IPS-15b (cell line): ENCODE measurements at regions not wholly inside any gene's neighbourhood (a gene's known extent, or its start where the extent isn't known, plus 50 kb on each side); places are given as distances from the start of the nearest gene placed in this dataset.

Source experiments
- H3K27me3 ChIP-seq: one replicate; pipeline ENCODE4 v1.6.1; 2013; ENCODE audit warnings: low read length; ENCODE audit not compliant: control insufficient read depth, insufficient read depth
- H3K36me3 ChIP-seq: one replicate; pipeline ENCODE4 v1.6.1; 2013; ENCODE audit warnings: low read length; ENCODE audit not compliant: control insufficient read depth, insufficient read depth
- H3K4me1 ChIP-seq: one replicate; pipeline ENCODE4 v1.6.1; 2013; ENCODE audit warnings: mild to moderate bottlenecking, low read length; ENCODE audit not compliant: control insufficient read depth, insufficient read depth
- H3K4me3 ChIP-seq: one replicate; pipeline ENCODE4 v1.5.1; 2013; ENCODE audit warnings: low read depth, low read length
- H3K9ac ChIP-seq: one replicate; pipeline ENCODE4 v1.6.1; 2013; ENCODE audit warnings: low read depth, mild to moderate bottlenecking, low read length
- H3K9me3 ChIP-seq: one replicate; pipeline ENCODE4 v1.6.1; 2013; ENCODE audit warnings: mild to moderate bottlenecking, low read length; ENCODE audit not compliant: control insufficient read depth, insufficient read depth

- H3K9me3 ChIP-seq: no peaks in the 10 kb centered on the region
- H3K4me1 ChIP-seq: no peaks in the 10 kb centered on the region
- H3K27me3 ChIP-seq: no peaks in the 10 kb centered on the region
These were observed 266.6 kb downstream of the PIK3R1 start for GRCh38 chr5:68482199-68482598.

GRCh38 chr5:68484307-68485068 lies 268.9 kb downstream of the PIK3R1 start:
- H3K4me3 ChIP-seq: no peak overlapping the region
- no peaks in the 10 kb centered on the region for H3K4me1 ChIP-seq
- H3K27me3 ChIP-seq: no peaks in the 10 kb centered on the region
- no peak overlapping the region for H3K9ac ChIP-seq
- H3K9me3 ChIP-seq: no peaks in the 10 kb centered on the region
- no peaks in the 10 kb centered on the region for H3K36me3 ChIP-seq

More at GRCh38 chr5:68482199-68482598, 266.6 kb downstream of the PIK3R1 start:
- no peak overlapping the region for H3K4me3 ChIP-seq
- H3K36me3 ChIP-seq: no peaks in the 10 kb centered on the region
- no peak overlapping the region for H3K9ac ChIP-seq

GRCh38 chr5:68489556-68489955 lies 274.0 kb downstream of the PIK3R1 start:
- no peaks in the 10 kb centered on the region for H3K4me1 ChIP-seq
- H3K27me3 ChIP-seq: no peaks in the 10 kb centered on the region
- H3K36me3 ChIP-seq: no peaks in the 10 kb centered on the region
- no peaks in the 10 kb centered on the region for H3K9me3 ChIP-seq
- H3K4me3 ChIP-seq: no peak overlapping the region
- no peak overlapping the region for H3K9ac ChIP-seq

- Histone ChIP-seq H3K36me3 (no peaks in the 10 kb centered on the region), H3K4me3 (no peak overlapping the region), H3K27me3 (no peaks in the 10 kb centered on the region), H3K9ac (no peak overlapping the region), H3K9me3 (no peaks in the 10 kb centered on the region), H3K4me1 (no peaks in the 10 kb centered on the region)
These were observed 274.9 kb downstream of the PIK3R1 start for GRCh38 chr5:68490406-68490805.

- no peaks in the 10 kb centered on the region for H3K4me1 ChIP-seq
- H3K27me3 ChIP-seq: no peaks in the 10 kb centered on the region
- H3K36me3 ChIP-seq: no peaks in the 10 kb centered on the region
- H3K4me3 ChIP-seq: no peak overlapping the region
- H3K9me3 ChIP-seq: peaks cover 3% of the 10 kb centered on the region
- no peak overlapping the region for H3K9ac ChIP-seq
These were observed 279.2 kb downstream of the PIK3R1 start for GRCh38 chr5:68494771-68495170.

- Histone ChIP-seq H3K27me3 (no peaks in the 10 kb centered on the region), H3K4me1 (no peaks in the 10 kb centered on the region), H3K36me3 (no peaks in the 10 kb centered on the region), H3K9me3 (peaks cover 3% of the 10 kb centered on the region), H3K4me3 (no peak overlapping the region), H3K9ac (no peak overlapping the region)
These were observed 284.4 kb downstream of the PIK3R1 start for GRCh38 chr5:68499987-68500386.

GRCh38 chr5:68500813-68501212 lies 285.3 kb downstream of the PIK3R1 start:
- Histone ChIP-seq H3K4me1 (no peaks in the 10 kb centered on the region), H3K4me3 (no peak overlapping the region), H3K9ac (no peak overlapping the region), H3K27me3 (no peaks in the 10 kb centered on the region), H3K36me3 (no peaks in the 10 kb centered on the region), H3K9me3 (peaks cover 3% of the 10 kb centered on the region)

GRCh38 chr5:68502531-68502930 lies 287.0 kb downstream of the PIK3R1 start:
- H3K4me3 ChIP-seq: no peak overlapping the region
- no peaks in the 10 kb centered on the region for H3K27me3 ChIP-seq
- H3K36me3 ChIP-seq: no peaks in the 10 kb centered on the region
- H3K9me3 ChIP-seq: peaks cover 3% of the 10 kb centered on the region
- no peak overlapping the region for H3K9ac ChIP-seq
- H3K4me1 ChIP-seq: no peaks in the 10 kb centered on the region

- H3K9me3 ChIP-seq: no peaks in the 10 kb centered on the region
- no peaks in the 10 kb centered on the region for H3K4me1 ChIP-seq
- H3K9ac ChIP-seq: no peak overlapping the region
- no peaks in the 10 kb centered on the region for H3K36me3 ChIP-seq
- no peak overlapping the region for H3K4me3 ChIP-seq
- H3K27me3 ChIP-seq: no peaks in the 10 kb centered on the region
These were observed 288.8 kb downstream of the PIK3R1 start for GRCh38 chr5:68504306-68504705.

GRCh38 chr5:68505917-68506860 lies 290.6 kb downstream of the PIK3R1 start:
- no peak overlapping the region for H3K9ac ChIP-seq
- H3K4me1 ChIP-seq: no peaks in the 10 kb centered on the region
- H3K27me3 ChIP-seq: no peaks in the 10 kb centered on the region
- no peak overlapping the region for H3K4me3 ChIP-seq
- H3K9me3 ChIP-seq: no peaks in the 10 kb centered on the region
- H3K36me3 ChIP-seq: no peaks in the 10 kb centered on the region

- no peaks in the 10 kb centered on the region for H3K9me3 ChIP-seq
- H3K4me3 ChIP-seq: no peak overlapping the region
- H3K4me1 ChIP-seq: no peaks in the 10 kb centered on the region
- no peaks in the 10 kb centered on the region for H3K27me3 ChIP-seq
- H3K9ac ChIP-seq: no peak overlapping the region
- no peaks in the 10 kb centered on the region for H3K36me3 ChIP-seq
These were observed 300.0 kb downstream of the PIK3R1 start for GRCh38 chr5:68515514-68515913.

- no peaks in the 10 kb centered on the region for H3K9me3 ChIP-seq
- no peak overlapping the region for H3K4me3 ChIP-seq
- no peak overlapping the region for H3K9ac ChIP-seq
- no peaks in the 10 kb centered on the region for H3K4me1 ChIP-seq
- H3K27me3 ChIP-seq: no peaks in the 10 kb centered on the region
- no peaks in the 10 kb centered on the region for H3K36me3 ChIP-seq
These were observed 302.7 kb downstream of the PIK3R1 start for GRCh38 chr5:68518286-68518685.
